CD14-positive monocyte (primary cell): ENCODE measurements at regions not wholly inside any gene's neighbourhood (a gene's known extent, or its start where the extent isn't known, plus 50 kb on each side); places are given as distances from the start of the nearest gene placed in this dataset.

Experiments
- DNase-seq, 3 donors: peaks; one replicate each; pipeline ENCODE4 v3.0.0-alpha.2; 2011 to 2022
- H2AFZ ChIP-seq: 2 replicates; pipeline ENCODE4 v1.6.0; 2012; ENCODE audit warnings: mild to moderate bottlenecking, low read depth, low read length, inconsistent platforms; ENCODE audit not compliant: insufficient read depth, poor library complexity, severe bottlenecking
- H3K27ac ChIP-seq, 2 donors: 1 replicate in 1 of 2; 2 replicates in 1 of 2; pipeline ENCODE4 v1.5.1; 2012 to 2013; ENCODE audit warnings: low read length in 2 of 2, control low read depth in 1 of 2, inconsistent platforms in 1 of 2, low read depth in 1 of 2, mild to moderate bottlenecking in 1 of 2
- H3K27me3 ChIP-seq, 2 donors: one replicate each; pipeline versions ENCODE4 v1.6.0 to v1.6.1; 2011 to 2013; ENCODE audit warnings: low read length in 2 of 2; ENCODE audit not compliant: control insufficient read depth in 2 of 2, insufficient read depth in 2 of 2
- H3K36me3 ChIP-seq, 2 donors: replicated peaks in 1 of 2; 1 replicate in 1 of 2; 2 replicates in 1 of 2; pipeline versions ENCODE4 v1.5.1 to v1.6.1; 2012 to 2013; ENCODE audit warnings: low read length in 2 of 2, control low read depth in 1 of 2, inconsistent platforms in 1 of 2, mild to moderate bottlenecking in 1 of 2; ENCODE audit not compliant: insufficient read depth in 2 of 2, control insufficient read depth in 1 of 2
- H3K4me1 ChIP-seq, 2 donors: 1 replicate in 1 of 2; 2 replicates in 1 of 2; pipeline versions ENCODE4 v1.5.1 to v1.6.1; 2012 to 2013; ENCODE audit warnings: low read length in 2 of 2, control low read depth in 1 of 2, inconsistent platforms in 1 of 2, mild to moderate bottlenecking in 1 of 2, moderate library complexity in 1 of 2; ENCODE audit not compliant: insufficient read depth in 2 of 2, control insufficient read depth in 1 of 2
- H3K4me2 ChIP-seq: replicated peaks from 2 replicates; pipeline ENCODE3; 2012; ENCODE audit warnings: low read length, moderate library complexity, mild to moderate bottlenecking; ENCODE audit not compliant: poor library complexity, severe bottlenecking; ENCODE audit errors: extremely low read depth
- H3K4me3 ChIP-seq, 3 experiments: fragments of 200-600 bp in 1 of 3; sonication (generic) in 1 of 3; replicated peaks in 1 of 3; 1 replicate in 2 of 3; 2 replicates in 1 of 3; pipeline ENCODE4 v1.5.1; 2011 to 2013; ENCODE audit warnings: low read length in 3 of 3, mild to moderate bottlenecking in 3 of 3, control low read depth in 2 of 3, low read depth in 2 of 3, inconsistent platforms in 1 of 3, moderate library complexity in 1 of 3
- H3K79me2 ChIP-seq: 2 replicates; pipeline ENCODE4 v1.6.0; 2012; ENCODE audit warnings: mild to moderate bottlenecking, control low read depth, inconsistent platforms, low read length, moderate library complexity; ENCODE audit not compliant: insufficient read depth
- H3K9ac ChIP-seq: 2 replicates; pipeline ENCODE4 v1.6.0; 2017; ENCODE audit warnings: low read length, mild to moderate bottlenecking; ENCODE audit not compliant: insufficient read depth, poor library complexity, severe bottlenecking
- H3K9me3 ChIP-seq, 2 donors: replicated peaks in 1 of 2; 1 replicate in 1 of 2; 2 replicates in 1 of 2; pipeline versions ENCODE4 v1.5.1 to v1.6.1; 2012 to 2013; ENCODE audit warnings: low read length in 2 of 2, control low read depth in 1 of 2; ENCODE audit not compliant: control insufficient read depth in 1 of 2, insufficient read depth in 1 of 2
- H4K20me1 ChIP-seq: 2 replicates; pipeline ENCODE4 v1.6.0; 2012; ENCODE audit warnings: mild to moderate bottlenecking, low read length, control low read depth, moderate library complexity; ENCODE audit not compliant: insufficient read depth
- H3K27ac Mint-ChIP-seq, 7 donors: one replicate each; pipeline ENCODE4 v1.8.0; 2020; ENCODE audit warnings: mild to moderate bottlenecking in 7 of 7, mixed read lengths in 7 of 7, moderate library complexity in 6 of 7, inconsistent platforms in 2 of 7
- H3K27me3 Mint-ChIP-seq, 3 donors: one replicate each; pipeline ENCODE4 v1.8.0; 2021 to 2022; ENCODE audit warnings: low read depth in 3 of 3, mild to moderate bottlenecking in 3 of 3, mixed read lengths in 3 of 3, moderate library complexity in 3 of 3, inconsistent platforms in 1 of 3
- H3K36me3 Mint-ChIP-seq, 2 donors: one replicate each; pipeline ENCODE4 v1.8.0; 2020; ENCODE audit warnings: mixed read lengths in 2 of 2, inconsistent platforms in 1 of 2, mild to moderate bottlenecking in 1 of 2
- H3K4me1 Mint-ChIP-seq: one replicate; pipeline ENCODE4 v1.8.0; 2020; ENCODE audit warnings: mild to moderate bottlenecking, mixed read lengths
- H3K4me3 Mint-ChIP-seq, 2 donors: one replicate each; pipeline ENCODE4 v1.8.0; 2020; ENCODE audit warnings: mild to moderate bottlenecking in 2 of 2, mixed read lengths in 2 of 2, moderate library complexity in 1 of 2
- H3K9me3 Mint-ChIP-seq, 7 donors: one replicate each; pipeline ENCODE4 v1.8.0; 2020 to 2022; ENCODE audit warnings: mixed read lengths in 7 of 7, mild to moderate bottlenecking in 6 of 7, moderate library complexity in 6 of 7, inconsistent platforms in 2 of 7
- WGBS: methylation state at CpG from one replicate; pipeline ENCODE4 v1.1.5; 2013; ENCODE audit warnings: missing lambda C conversion rate; ENCODE audit not compliant: insufficient coverage; 5-methylcytosine and 5-hydroxymethylcytosine counted together
- intact Hi-C, 2 donors: fragments of 100-400 bp; cut with micrococcal nuclease; formaldehyde crosslinking; loops; one replicate each; pipeline versions ENCODE4 v1.15.0 to v1.15.1; 2023
- TF ChIP-seq, protein P1 (sequence below): fragments of 200-600 bp; IDR thresholded peaks from one replicate; pipeline ENCODE4 v1.8.0; 2022; ENCODE audit warnings: antibody characterized with exemption, mild to moderate bottlenecking

DNA sequence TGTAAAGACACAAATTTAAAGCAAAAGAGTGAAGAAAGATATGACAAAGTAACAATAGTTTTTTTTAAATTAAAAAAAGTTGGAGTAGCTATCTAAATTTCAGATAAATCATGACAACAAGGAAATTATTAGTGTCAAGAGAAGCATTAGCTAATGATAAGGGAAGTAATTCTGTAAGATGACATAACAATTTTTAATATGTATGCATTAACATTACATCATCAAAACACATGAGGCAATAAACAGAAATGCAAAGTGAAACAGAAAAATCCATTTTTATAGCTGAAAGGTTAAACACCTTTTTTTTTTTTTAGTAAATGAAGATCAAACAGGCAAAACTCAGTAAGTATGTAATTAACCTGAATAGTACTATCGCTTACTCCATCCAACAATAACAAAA is 804.9 kb upstream of the PRR20A start:
- TF ChIP-seq, protein P1, sequence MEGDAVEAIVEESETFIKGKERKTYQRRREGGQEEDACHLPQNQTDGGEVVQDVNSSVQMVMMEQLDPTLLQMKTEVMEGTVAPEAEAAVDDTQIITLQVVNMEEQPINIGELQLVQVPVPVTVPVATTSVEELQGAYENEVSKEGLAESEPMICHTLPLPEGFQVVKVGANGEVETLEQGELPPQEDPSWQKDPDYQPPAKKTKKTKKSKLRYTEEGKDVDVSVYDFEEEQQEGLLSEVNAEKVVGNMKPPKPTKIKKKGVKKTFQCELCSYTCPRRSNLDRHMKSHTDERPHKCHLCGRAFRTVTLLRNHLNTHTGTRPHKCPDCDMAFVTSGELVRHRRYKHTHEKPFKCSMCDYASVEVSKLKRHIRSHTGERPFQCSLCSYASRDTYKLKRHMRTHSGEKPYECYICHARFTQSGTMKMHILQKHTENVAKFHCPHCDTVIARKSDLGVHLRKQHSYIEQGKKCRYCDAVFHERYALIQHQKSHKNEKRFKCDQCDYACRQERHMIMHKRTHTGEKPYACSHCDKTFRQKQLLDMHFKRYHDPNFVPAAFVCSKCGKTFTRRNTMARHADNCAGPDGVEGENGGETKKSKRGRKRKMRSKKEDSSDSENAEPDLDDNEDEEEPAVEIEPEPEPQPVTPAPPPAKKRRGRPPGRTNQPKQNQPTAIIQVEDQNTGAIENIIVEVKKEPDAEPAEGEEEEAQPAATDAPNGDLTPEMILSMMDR: no peak
- Histone ChIP-seq H3K27ac (no peak overlapping the region), H4K20me1 (no peaks in the 10 kb centered on the region), H3K9ac (no peak overlapping the region), H3K4me3 (no peak overlapping the region), H3K36me3 (no peaks in the 10 kb centered on the region), H3K27me3 (no peaks in the 10 kb centered on the region), H3K9me3 (peaks cover 6 to 7% of the 10 kb centered on the region in 2 donors), H3K79me2 (no peaks in the 10 kb centered on the region), H2AFZ (no peak overlapping the region), H3K4me2 (no peak overlapping the region), H3K4me1 (no peaks in the 10 kb centered on the region)
- whole genome bisulfite sequencing: no CpG with 5 or more reads among the region's 1 CpG
- Mint-ChIP-seq H3K4me1 (no peaks in the 10 kb centered on the region), H3K9me3 (peaks cover 0 to 7% (median 2%) of the 10 kb centered on the region in 7 donors), H3K27me3 (no peaks in the 10 kb centered on the region), H3K36me3 (no peaks in the 10 kb centered on the region), H3K27ac (no peak overlapping the region), H3K4me3 (no peak overlapping the region)
- DNase-seq: no peak
- intact Hi-C loops: no loop called here

DNA sequence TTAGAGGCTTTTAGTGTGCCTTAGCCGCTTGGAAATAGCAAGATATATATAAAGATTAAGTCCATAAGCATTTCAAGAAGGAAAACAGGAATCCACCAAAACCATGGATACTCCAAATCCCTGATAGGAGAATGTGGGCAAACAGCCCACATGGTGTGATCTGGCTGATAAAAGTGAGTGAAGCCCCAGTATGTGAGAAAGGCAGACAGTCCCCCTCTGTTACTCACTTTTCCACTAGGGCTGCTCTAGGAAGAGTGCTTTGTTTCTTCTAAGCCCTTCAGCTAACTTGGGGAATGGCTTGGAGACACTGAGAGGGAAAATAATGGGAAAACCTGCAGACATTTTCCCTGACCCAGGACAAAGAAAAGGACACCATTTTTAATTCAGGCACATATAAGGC is 802.3 kb upstream of the PRR20A start:
- Mint-ChIP-seq H3K4me3 (no peak overlapping the region), H3K27me3 (no peaks in the 10 kb centered on the region), H3K4me1 (no peaks in the 10 kb centered on the region), H3K36me3 (no peaks in the 10 kb centered on the region), H3K9me3 (peaks cover 0 to 11% (median 5%) of the 10 kb centered on the region in 7 donors), H3K27ac (no peak overlapping the region)
- Histone ChIP-seq H3K79me2 (no peaks in the 10 kb centered on the region), H2AFZ (no peak overlapping the region), H3K9me3 (peaks cover 7 to 13% of the 10 kb centered on the region in 2 donors), H3K9ac (no peak overlapping the region), H3K4me2 (no peak overlapping the region), H3K27me3 (no peaks in the 10 kb centered on the region), H4K20me1 (no peaks in the 10 kb centered on the region), H3K36me3 (no peaks in the 10 kb centered on the region), H3K27ac (no peak overlapping the region), H3K4me3 (no peak overlapping the region), H3K4me1 (no peaks in the 10 kb centered on the region)
- no peak for DNase-seq
- WGBS: no CpG with 5 or more reads among the region's 1 CpG
- intact Hi-C loops: no loop called here
- TF ChIP-seq, protein P1: no peak
